ENCODE measurements at regions not wholly inside any gene's neighbourhood (a gene's known extent, or its start where the extent isn't known, plus 50 kb on each side); places are given as distances from the start of the nearest gene placed in this dataset.

- Histone ChIP-seq H3K79me2 (ENCODE audit: insufficient read depth, low read depth) (no peaks in the 10 kb centered on the region), H3K9ac (no peak overlapping the region), H3K4me3 (IDR thresholded peaks at IDR 0.05; ENCODE audit: insufficient read depth, low read depth, low read length) (no peak overlapping the region), H3K27ac (no peak overlapping the region), H3K27me3 (ENCODE audit: insufficient read depth, low read depth) (no peaks in the 10 kb centered on the region), H3K36me3 (ENCODE audit: insufficient read depth) (no peaks in the 10 kb centered on the region), H2AFZ (ENCODE audit: low read depth) (no peak overlapping the region), H3K4me1 (ENCODE audit: low read depth, poor library complexity, severe bottlenecking) (no peaks in the 10 kb centered on the region), H4K20me1 (ENCODE audit: insufficient read depth) (no peaks in the 10 kb centered on the region), H3K4me2 (no peak overlapping the region)
- TF ChIP-seq CTCF (conservative IDR thresholded peaks at IDR 0.05; ENCODE audit: low read depth, low read length) = no peak
Observed at GRCh38 chr3:118809696-118810498, 224.7 kb downstream of the IGSF11 start.

- H3K9ac ChIP-seq = no peak overlapping the region
- no peak overlapping the region for H2AFZ ChIP-seq (ENCODE audit: low read depth)
- no peaks in the 10 kb centered on the region for H4K20me1 ChIP-seq (ENCODE audit: insufficient read depth)
- H3K27me3 ChIP-seq (ENCODE audit: insufficient read depth, low read depth) = no peaks in the 10 kb centered on the region
- no peaks in the 10 kb centered on the region for H3K36me3 ChIP-seq (ENCODE audit: insufficient read depth)
- no peak for TF ChIP-seq CTCF (conservative IDR thresholded peaks at IDR 0.05; ENCODE audit: low read depth, low read length)
- no peak overlapping the region for H3K27ac ChIP-seq
- H3K79me2 ChIP-seq (ENCODE audit: insufficient read depth, low read depth) = no peaks in the 10 kb centered on the region
- H3K4me3 ChIP-seq (IDR thresholded peaks at IDR 0.05; ENCODE audit: insufficient read depth, low read depth, low read length) = no peak overlapping the region
- no peak overlapping the region for H3K4me2 ChIP-seq
- H3K4me1 ChIP-seq (ENCODE audit: low read depth, poor library complexity, severe bottlenecking) = no peaks in the 10 kb centered on the region
Observed at GRCh38 chr3:118810499-118811035, 224.1 kb downstream of the IGSF11 start.

GRCh38 chr3:118811236-118811732 lies 223.4 kb downstream of the IGSF11 start:
- no peaks in the 10 kb centered on the region for H4K20me1 ChIP-seq (ENCODE audit: insufficient read depth)
- no peaks in the 10 kb centered on the region for H3K4me1 ChIP-seq (ENCODE audit: low read depth, poor library complexity, severe bottlenecking)
- no peaks in the 10 kb centered on the region for H3K27me3 ChIP-seq (ENCODE audit: insufficient read depth, low read depth)
- H2AFZ ChIP-seq (ENCODE audit: low read depth) = no peak overlapping the region
- H3K4me3 ChIP-seq (IDR thresholded peaks at IDR 0.05; ENCODE audit: insufficient read depth, low read depth, low read length) = no peak overlapping the region
- no peak overlapping the region for H3K9ac ChIP-seq
- H3K36me3 ChIP-seq (ENCODE audit: insufficient read depth) = no peaks in the 10 kb centered on the region
- no peak overlapping the region for H3K4me2 ChIP-seq
- H3K79me2 ChIP-seq (ENCODE audit: insufficient read depth, low read depth) = no peaks in the 10 kb centered on the region
- no peak for TF ChIP-seq CTCF (conservative IDR thresholded peaks at IDR 0.05; ENCODE audit: low read depth, low read length)
- H3K27ac ChIP-seq = no peak overlapping the region

GRCh38 chr3:118813472-118813871 lies 221.2 kb downstream of the IGSF11 start:
- Histone ChIP-seq H3K9ac (no peak overlapping the region), H3K27ac (no peak overlapping the region), H3K4me2 (no peak overlapping the region), H3K36me3 (ENCODE audit: insufficient read depth) (no peaks in the 10 kb centered on the region), H3K79me2 (ENCODE audit: insufficient read depth, low read depth) (no peaks in the 10 kb centered on the region), H3K4me3 (IDR thresholded peaks at IDR 0.05; ENCODE audit: insufficient read depth, low read depth, low read length) (no peak overlapping the region), H3K27me3 (ENCODE audit: insufficient read depth, low read depth) (no peaks in the 10 kb centered on the region), H3K4me1 (ENCODE audit: low read depth, poor library complexity, severe bottlenecking) (no peaks in the 10 kb centered on the region), H2AFZ (ENCODE audit: low read depth) (no peak overlapping the region), H4K20me1 (ENCODE audit: insufficient read depth) (no peaks in the 10 kb centered on the region)
- TF ChIP-seq CTCF (conservative IDR thresholded peaks at IDR 0.05; ENCODE audit: low read depth, low read length) = no peak

Measured in KMS-11 (cell line).